Dermis blood vessel endothelial cell (primary cell): ENCODE measurements at regions not wholly inside any gene's neighbourhood (a gene's known extent, or its start where the extent isn't known, plus 50 kb on each side); places are given as distances from the start of the nearest gene placed in this dataset.
"Not testable (repeated sequence)": the region's sequence is repeated elsewhere in the genome, so short reads cannot be mapped to it uniquely, and the experiment has no call there.

Experiments
- DNase-seq: peaks from one replicate; pipeline ENCODE4 v3.0.0; 2010

DNA sequence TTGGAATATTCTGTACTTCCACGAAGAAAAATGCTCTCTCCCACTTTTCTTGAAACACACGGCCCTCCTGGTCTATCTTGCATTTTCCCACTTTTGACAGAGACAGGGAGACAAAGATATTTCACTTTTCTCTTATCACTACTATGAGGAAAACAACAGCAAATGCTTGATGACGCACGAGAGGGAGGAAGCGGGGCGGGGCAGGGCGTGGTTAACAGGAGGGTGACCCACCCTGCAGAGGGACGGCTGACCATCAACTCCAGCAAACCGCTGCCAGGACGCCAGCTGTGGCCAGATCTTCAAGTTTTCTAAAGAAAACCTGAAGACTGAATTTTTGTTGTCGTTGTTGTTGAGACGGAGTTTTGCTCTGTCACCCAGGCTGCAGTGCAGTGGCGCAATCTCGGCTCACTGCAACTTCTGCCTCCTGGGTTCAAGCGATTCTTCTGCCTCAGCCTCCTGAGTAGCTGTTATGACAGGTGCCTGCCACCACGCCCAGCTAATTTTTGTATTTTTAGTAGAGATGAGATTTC, 63.8 kb downstream of the NSUN5 start:
- not testable (repeated sequence) for DNase-seq

DNA sequence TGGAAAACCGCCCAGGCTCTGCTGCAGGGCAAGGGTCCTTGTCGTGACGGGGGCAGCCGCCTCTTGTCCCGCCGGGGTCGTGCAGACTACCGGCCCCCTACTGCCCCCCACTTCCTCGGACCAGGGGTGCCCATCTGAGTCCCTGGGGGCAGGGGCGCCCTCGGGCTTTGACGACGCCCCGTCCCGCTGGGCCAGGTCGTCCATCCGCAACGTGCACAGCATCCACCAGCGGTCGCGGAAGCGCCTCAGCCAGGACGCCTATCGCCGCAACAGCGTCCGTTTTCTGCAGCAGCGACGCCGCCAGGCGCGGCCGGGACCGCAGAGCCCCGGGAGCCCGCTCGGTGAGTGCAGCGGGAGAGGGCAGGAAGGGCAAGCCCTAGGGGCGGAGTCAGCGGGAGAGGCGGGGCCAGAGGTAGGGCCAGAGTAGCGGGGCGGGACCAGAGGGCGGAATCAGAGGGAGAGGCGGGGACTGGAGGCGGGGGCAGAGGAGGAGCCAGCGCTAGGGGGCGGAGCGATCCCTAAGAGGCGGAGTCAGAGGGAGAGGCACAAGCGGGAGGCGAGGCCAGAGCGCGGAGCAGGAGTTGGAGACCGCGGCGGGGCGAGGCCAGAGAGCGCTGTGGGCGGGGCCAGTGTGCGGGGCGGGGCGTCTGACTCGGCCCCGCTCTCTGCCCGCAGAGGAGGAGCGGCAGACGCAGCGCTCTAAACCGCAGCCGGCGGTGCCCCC, 73.5 kb downstream of the NSUN5 start:
- DNase-seq = not testable (repeated sequence)

DNA sequence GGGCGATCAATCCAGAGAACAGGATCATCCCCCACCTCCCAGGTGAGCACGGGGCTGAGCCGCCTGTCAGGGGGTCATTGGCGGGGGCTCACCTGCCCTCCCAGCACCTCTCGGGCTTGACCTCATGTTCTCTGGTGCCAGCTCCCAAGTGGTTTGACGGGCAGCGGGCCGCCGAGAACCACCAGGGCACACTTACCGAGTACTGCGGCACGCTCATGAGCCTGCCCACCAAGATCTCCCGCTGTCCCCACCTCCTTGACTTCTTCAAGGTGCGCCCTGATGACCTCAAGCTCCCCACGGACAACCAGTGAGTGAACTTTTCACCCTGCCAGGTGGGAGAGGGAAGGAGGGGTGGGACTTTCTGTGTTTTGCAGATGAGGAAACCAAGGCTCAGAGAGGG, 82.9 kb downstream of the NSUN5 start:
- not testable (repeated sequence) for DNase-seq

DNA sequence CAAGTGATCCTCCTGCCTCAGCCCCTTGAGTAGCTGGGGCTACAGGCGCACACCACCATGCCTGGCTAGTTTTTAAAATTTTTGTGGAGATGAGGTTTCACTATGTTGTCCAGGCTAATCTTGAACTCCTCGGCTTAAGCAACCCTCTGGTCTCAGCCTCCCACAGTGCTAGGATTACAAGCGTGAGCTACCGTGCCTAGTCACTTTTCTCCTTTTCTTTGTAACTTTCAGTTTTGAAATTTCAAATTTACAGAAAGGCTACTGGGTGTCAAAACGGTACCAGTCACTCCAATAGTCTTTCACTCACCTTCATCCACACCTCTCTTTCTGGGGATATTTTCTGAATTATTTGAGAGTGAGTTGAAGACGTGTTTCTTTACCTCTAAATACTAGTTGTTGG, 86.9 kb downstream of the NSUN5 start:
- not testable (repeated sequence) for DNase-seq

DNA sequence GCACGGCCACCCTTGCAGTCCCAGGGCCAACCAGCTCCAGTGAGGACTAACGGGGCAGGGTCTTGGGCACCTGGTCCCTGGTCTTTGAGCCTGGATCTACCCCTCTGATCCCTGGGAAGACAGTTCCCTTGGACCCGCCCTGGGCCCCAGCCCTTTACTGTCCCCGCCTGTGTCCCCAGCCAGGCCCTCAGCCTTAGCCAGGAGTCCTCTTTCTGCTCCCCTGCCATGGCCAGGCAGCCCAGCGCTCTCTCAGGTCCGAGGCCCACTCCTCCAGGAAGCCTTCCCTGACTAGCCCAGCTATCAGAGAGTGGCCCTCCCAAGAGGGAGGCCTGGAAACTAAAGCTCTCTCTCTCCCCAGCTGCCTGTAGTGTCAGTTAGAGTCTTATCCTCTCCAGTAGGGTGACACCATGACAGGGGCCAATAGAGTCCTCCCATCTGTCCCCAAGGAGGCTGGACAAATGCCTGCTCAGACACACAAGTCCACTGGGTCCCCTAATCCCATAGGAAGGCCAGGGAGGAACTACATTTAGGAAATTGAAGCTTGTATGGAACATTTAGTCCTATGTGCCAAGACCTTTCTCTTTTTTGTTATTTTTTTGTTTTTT, 87.8 kb downstream of the NSUN5 start:
- not testable (repeated sequence) for DNase-seq

DNA sequence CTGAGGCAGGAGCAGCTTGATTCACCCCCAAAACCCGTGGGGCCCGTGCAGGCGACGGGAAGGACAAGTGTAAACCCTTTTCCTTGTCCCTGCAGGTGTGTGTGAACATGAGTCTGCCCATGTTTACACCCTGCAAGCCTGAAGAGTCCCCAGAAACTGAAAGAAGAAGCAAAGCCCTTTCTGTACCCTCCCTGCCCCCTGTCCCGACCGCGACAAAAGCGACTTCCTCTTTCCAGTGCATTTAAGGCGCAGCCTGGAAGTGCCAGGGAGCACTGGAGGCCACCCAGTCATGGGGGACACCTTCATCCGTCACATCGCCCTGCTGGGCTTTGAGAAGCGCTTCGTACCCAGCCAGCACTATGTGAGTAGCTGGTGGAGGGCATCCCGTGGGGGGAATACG, 88.3 kb downstream of the NSUN5 start:
- DNase-seq = not testable (repeated sequence)

DNA sequence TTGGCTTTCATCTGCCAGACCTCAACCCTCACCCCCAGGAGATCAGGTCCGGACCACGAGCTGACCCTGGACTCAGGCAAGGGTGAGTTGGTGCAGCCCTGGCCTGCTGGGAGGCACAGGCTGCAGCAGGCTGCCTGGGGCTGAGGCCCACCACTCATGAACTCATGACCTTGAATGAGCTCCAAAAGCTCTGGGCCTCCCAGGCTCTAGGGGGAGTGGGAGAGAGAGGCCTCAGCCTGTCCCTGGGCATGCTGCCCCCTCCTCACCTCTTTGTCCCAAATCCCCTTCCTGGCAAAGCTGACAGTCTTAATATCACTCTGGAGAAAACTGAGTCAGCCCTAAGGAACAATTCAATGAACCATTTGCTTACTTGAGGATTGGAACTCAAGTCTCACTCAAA, 89.8 kb downstream of the NSUN5 start:
- DNase-seq = not testable (repeated sequence)

DNA sequence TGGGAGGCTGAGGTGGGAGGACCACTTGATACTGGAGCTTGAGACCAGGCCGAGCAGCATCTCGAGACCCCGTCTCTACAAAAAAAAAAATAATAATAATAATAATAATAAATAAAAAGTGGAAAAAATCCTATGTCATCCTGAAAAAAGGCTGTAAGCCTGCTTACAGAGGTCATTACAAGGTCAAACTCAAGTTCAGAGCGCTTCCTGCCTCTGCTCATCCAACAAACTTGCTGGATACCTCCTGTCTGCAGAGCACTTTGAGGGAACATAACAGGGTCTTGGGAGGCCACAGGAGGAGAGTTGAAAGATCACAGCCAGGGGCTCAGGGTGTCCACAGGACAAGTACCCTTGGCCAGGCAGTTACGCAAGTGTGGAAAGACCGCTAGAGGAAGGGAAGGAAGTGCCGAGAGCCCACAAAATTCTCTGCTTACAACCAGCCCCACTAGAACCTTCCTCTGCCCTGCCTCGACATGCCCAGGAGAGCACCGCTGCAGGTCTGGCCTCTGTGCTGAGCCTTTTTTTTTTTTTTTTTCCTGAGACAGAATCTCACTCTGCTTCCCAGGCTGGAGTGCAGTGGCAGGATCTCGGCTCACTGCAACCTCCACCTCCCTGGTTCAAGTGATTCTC, 92.5 kb downstream of the NSUN5 start:
- not testable (repeated sequence) for DNase-seq

DNA sequence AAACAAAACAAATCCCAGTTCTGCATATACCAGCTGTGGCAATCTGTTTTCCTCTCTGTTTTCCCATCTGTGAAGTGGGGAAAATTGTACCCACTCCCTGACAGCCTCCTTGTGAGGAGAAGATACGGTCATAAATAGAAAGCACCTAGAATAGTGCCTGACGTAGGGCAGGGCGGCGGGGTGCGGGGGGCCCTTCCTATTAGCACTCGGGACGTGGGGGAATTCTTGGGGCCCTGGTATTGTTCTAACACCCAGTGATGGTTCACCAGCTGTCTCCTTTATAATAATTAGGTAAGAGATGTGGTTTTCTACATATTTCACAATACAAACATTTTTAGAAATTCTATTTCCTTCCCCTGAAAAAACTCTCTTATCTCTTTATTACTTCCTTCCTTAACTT, 93.4 kb downstream of the NSUN5 start:
- not testable (repeated sequence) for DNase-seq

DNA sequence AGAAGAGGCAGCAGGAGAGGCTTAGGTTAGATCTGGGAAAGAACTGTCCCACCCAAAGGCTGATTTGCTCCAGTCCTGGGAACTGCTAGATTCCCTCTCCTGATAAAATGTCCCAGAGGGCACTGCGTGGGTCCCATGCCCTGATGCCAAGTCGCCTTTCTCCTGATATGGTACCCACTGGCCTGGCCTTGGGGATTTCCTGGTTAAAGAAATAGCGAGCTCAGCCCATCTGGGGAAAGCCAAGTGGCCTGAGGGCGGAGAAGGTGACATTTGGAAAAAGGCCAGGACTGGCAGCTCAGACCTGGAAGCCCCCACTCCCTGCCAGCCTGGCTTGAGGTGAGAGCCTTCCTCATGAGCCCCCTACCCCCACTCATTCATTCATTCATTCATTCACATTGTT, 94.2 kb downstream of the NSUN5 start:
- DNase-seq = not testable (repeated sequence)

DNA sequence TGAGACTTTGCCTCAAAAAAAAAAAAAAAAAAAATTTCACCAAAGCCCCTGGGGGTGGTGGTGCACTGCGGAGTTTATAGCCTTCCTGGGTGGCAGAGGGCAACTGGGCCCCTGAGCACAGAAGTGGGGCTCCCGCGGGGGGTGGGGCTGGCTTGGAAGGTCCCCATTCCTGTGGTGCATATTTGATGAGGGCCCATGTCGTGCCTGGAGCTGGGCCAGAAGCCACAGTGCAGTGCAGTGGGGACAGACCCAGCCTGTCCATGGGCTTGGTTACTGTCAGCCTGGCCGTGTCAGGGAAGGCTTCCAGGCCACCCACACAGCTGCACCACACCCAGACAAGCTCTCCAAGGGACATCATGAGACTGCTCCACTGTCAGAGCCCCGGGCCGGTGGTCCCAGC, 95.5 kb downstream of the NSUN5 start:
- not testable (repeated sequence) for DNase-seq

DNA sequence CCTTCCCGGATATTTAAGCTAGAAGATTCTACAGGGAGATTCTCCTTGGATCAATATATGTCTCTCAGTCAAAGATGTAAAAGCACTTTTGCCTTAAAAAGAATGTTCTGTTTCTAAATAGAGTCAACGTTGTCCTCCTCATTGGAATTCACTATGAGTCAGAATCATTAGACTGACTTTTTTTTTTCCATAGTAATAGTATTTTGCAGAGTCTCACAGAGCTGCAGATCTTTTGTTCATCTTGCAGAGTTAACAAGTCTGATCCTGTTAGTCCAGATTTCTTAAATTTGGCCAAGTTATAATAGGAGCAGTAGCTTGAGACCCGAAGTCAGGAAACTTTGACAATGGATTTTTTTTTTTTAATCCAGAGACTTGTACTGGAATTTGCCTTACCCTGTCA, 103.0 kb downstream of the NSUN5 start:
- DNase-seq = not testable (repeated sequence)

DNA sequence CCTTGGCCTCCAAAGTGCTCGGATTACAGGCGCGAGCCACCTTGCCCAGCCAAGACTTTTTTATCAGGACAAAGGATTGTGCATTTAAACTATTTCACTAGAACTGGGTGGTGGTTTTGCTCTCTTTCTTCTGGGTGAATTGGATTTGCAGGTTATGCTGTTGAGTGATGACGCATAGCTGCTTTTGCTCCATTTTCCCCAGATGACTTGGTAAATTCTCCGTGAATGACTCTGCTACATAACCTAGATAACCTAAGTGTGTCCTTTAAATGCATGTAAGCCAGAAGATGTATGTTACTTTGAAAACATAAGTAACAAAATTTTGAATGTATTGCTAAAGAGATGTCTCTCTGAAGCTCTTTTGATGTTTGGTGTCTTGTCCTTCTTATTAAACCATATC, 103.7 kb downstream of the NSUN5 start:
- DNase-seq = not testable (repeated sequence)

DNA sequence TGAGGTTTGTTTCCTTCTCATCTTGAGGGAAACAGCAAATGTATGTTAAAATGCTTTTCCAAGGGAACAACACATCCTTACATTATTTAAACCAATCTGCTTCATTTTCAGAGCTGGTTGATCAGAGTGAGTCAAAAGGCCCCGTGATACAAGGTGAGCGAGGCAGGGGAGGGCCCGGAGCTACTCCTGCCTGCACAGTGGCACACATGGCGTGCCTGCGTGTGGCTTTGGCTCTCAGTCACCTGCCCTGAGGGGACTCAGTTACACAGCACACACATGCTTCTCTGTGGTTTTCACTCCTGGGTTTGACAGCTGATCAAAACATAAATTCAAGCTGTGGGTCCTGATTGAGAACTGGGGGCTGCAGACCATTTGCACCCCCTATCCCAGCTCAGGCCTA, 105.3 kb downstream of the NSUN5 start:
- DNase-seq = not testable (repeated sequence)

DNA sequence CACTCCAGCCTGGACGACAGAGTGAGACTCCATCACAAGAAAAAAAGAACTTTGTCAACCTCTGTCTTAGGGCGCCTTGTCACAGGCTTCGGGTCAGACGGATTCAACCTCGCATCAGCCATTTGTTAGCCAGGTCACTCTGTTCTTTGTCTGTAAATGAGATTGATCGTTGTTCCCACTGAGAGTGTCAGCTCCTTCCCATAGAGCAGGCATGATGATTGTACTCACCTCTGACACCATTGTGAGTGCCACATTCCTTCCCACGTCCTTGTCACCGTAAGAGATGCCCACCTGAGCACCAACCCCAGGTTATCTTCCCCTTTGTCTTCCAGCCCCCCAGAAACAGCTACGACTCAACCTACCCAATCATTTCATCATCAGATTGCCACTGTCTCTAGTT, 107.4 kb downstream of the NSUN5 start:
- DNase-seq = not testable (repeated sequence)

DNA sequence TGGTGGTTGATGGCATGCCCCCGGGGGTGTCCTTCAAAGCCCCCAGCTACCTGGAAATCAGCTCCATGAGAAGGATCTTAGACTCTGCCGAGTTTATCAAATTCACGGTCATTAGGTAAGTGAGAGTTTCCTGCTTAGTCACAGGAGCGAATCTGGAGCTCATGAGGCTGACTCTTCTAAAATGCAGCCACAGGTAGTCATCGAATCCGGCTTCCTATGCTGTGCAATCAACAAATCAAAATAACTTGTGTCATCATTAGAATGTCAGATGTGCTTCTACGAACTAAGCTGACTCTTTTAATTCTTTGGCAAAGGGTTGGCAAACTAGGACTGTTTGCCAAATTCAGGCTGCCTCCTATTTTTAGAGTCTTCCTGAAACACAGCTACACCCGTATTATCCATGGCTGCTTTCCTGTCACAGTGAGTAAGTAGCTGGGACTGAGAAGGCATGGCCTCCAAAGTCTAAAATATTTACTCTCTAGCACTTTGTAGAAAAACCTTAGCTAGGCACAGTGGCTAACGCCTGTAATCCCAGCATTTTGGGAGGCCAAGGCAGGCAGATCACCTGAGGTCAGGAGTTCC, 108.0 kb downstream of the NSUN5 start:
- not testable (repeated sequence) for DNase-seq

DNA sequence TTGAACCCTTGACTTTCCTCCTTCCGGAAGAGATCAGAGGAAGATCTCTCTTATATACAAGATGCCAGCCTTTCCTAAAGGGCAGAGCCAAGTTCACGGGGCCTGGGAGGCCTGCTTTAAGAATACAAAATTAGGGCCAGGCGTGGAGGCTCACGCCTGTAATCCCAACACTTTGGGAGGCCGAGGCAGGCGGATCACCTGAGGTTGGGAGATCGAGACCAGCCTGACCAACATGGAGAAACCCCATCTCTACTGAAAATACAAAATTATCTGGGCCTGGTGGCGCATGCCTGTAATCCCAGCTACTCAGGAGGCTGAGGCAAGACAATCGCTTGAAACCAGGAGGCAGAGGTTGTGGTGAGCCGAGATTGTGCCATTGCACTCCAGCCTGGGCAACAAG, 108.2 kb upstream of the SPDYE9 start:
- DNase-seq = not testable (repeated sequence)

DNA sequence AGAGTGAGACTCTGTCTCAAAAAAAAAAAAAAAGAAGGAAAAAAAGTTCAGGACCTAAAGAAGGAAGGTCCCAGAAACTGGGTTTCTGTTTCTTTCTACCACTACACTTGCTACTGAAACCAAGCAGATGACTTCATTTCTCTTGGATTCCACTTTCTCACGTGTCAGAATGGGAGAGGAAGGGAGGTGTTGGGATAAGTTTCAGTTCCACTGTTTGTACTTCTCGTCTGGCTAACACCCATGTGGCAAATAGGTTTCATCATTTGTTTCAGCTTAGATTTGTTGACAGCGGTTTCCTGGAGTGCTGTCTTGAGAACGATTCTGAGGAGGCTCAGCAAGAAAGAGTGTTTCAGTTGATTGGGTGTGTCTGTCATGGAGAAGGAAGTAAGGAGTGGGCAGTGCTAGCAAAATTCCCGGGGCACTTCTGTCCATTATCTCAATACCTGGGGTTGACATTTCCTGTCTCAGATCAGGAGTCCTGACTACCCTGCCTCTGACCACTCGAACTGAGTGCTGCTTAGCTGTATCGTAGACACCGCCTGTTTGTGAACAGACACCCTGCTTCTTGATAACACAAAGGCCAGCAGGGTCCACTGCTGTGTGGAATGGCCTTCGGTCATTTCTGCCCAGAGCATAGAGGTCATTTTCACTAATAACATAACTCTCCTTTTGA, 104.8 kb upstream of the SPDYE9 start:
- DNase-seq = not testable (repeated sequence)

DNA sequence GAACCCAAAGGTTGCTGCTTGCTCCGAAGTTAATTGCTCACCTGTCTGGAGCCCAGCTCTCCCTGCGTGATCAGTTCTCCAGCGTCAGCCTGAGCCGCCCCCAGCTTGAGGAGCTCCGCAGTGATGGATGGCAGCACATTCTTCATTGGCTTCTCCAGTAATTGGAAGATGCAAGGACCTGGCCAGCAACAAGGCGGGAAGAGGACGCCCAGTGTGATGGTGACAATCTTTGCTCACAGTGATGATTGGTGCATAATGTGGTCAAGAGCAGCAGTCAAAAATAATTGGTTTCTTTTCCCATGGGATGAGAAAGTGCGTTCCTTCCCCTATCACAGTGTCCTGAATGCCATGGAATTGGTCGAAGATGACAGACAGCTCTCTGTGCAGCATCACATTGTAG, 102.4 kb upstream of the SPDYE9 start:
- DNase-seq = not testable (repeated sequence)

DNA sequence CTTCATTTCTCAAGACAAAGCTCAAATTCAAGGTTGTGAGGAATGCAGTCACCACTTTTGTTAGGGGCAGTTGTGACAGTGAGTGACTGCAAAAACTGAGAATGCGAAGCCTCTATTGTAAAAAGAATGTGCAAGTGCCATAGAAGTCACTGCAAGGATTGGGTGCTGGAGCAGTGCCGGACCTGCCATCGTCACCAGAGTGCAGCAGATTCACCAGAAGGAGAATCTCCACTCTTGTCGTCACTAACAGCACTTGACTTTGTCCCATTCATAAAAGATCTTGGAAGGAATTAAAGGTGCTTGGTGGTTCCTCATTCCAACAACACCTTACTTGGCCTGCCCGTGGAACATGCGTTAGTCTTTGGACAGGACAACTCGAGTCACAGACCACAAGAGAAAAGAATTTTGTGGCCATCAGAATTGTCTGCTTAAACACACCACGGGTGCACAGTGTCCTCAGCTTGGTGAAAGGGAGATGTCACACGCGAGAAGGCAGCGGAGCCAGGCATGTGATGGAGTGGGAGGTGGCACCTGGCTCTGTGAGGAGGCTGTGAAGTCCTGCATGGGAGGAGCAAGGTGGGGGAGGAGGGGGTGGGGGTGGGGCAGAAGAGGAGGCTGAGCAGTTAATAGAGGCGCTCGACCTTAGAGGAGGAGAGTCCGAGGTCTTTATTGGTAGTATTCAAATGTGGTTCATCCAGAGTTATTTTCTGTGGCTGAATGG, 100.9 kb upstream of the SPDYE9 start:
- DNase-seq = not testable (repeated sequence)

DNA sequence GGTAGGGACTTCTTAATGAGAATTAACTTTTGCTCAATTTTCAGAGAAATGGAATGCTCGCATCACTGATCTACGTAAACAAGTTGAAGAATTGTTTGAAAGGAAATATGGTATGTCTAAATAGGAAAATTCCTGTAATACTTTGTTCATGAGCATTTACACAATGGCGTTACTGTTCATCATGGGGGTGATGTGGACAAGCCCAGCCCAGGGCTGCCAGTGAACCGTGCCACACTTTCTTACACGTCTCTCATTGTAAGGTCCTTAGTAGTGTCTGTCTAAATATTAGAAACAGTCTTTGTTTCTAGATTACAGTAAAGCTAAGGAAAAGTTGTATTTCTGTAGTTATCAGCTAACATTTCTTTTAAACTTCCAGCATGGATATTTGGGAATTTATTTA, 91.0 kb upstream of the SPDYE9 start:
- not testable (repeated sequence) for DNase-seq

DNA sequence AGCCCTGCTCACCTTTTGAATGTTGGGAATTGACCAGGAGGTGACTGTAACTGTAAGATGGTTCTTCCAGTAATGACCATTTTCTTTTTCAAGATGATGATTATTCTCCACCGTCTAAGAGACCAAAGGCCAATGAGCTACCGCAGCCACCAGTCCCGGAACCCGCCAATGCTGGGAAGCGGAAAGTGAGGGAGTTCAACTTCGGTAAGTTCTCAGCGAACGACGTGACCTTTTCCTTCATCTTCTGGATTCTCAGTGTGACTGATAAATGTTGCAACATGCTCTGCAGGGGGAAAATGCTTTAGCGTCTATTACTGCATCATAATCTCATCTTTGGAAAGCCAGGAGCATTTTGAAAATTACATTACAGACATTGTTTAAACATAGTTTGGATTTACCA, 89.5 kb upstream of the SPDYE9 start:
- DNase-seq = not testable (repeated sequence)
